Right atrium auricular region (tissue), 2 donors: ENCODE measurements at regions not wholly inside any gene's neighbourhood (a gene's known extent, or its start where the extent isn't known, plus 50 kb on each side); places are given as distances from the start of the nearest gene placed in this dataset.

Experiments
- DNase-seq: peaks from one replicate; pipeline ENCODE4 v3.0.0-alpha.2; 2019; ENCODE audit warnings: low spot score
- H3K27ac ChIP-seq, 2 donors: fragments of 200-600 bp; sonication (generic); 1 replicate in 1 of 2; 2 replicates in 1 of 2; pipeline ENCODE4 v1.5.1; 2016 to 2019
- H3K27me3 ChIP-seq, 2 donors: fragments of 200-600 bp; sonication (generic); one replicate each; pipeline versions ENCODE4 v1.5.1 to v1.6.0; 2017 to 2019
- H3K36me3 ChIP-seq: fragments of 200-600 bp; sonication (generic); one replicate; pipeline ENCODE4 v1.5.1; 2016
- H3K4me1 ChIP-seq, 2 donors: fragments of 200-600 bp; sonication (generic); one replicate each; pipeline versions ENCODE4 v1.5.1 to v1.6.0; 2017 to 2019
- H3K4me3 ChIP-seq, 2 donors: fragments of 200-600 bp; sonication (generic); 1 replicate in 1 of 2; 2 replicates in 1 of 2; pipeline ENCODE4 v1.5.1; 2017 to 2019; ENCODE audit warnings: mild to moderate bottlenecking in 1 of 2, moderate library complexity in 1 of 2
- H3K9me3 ChIP-seq, 2 donors: fragments of 200-600 bp; sonication (generic); one replicate each; pipeline ENCODE4 v1.5.1; 2019
- TF ChIP-seq, protein P1 (sequence below), 2 donors: fragments of 200-600 bp; sonication (generic); IDR thresholded peaks; one replicate each; pipeline ENCODE4 v1.5.1; 2019; ENCODE audit warnings: antibody characterized with exemption in 2 of 2

DNA sequence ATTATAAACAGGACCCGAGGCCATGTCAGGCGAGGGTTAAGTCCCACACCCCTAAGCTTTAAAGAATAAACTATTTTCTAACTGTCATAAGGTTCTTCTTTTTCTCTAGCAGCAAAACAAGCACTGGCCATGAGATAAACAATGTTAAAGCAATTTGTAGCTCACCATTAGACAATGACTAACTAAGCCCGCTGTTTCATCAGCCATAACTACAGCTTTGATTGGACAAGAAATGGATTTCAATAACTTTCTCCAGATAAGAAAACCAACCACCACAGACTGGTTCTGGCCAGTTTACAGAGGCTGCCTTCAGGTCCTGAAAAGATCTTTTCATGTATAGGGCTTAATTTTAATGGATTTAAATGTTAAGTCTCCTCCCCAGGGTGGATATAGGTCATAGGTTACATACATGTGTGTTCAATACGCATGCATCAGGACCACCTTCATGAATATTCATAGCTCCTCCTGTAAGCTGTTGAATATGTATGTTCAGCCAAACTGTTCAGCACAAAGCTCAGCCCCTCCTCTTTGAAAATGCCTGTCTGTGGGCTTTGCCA lies 108.7 kb upstream of the RAB6C start:
- no peak for DNase-seq
- H3K9me3 ChIP-seq: no peaks in the 10 kb centered on the region
- TF ChIP-seq, protein P1, sequence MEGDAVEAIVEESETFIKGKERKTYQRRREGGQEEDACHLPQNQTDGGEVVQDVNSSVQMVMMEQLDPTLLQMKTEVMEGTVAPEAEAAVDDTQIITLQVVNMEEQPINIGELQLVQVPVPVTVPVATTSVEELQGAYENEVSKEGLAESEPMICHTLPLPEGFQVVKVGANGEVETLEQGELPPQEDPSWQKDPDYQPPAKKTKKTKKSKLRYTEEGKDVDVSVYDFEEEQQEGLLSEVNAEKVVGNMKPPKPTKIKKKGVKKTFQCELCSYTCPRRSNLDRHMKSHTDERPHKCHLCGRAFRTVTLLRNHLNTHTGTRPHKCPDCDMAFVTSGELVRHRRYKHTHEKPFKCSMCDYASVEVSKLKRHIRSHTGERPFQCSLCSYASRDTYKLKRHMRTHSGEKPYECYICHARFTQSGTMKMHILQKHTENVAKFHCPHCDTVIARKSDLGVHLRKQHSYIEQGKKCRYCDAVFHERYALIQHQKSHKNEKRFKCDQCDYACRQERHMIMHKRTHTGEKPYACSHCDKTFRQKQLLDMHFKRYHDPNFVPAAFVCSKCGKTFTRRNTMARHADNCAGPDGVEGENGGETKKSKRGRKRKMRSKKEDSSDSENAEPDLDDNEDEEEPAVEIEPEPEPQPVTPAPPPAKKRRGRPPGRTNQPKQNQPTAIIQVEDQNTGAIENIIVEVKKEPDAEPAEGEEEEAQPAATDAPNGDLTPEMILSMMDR (IDR thresholded peaks at IDR 0.05): no peak
- no peaks in the 10 kb centered on the region for H3K27me3 ChIP-seq
- no peak overlapping the region for H3K4me3 ChIP-seq
- H3K27ac ChIP-seq: no peak overlapping the region
- H3K36me3 ChIP-seq: no peaks in the 10 kb centered on the region
- no peaks in the 10 kb centered on the region for H3K4me1 ChIP-seq

DNA sequence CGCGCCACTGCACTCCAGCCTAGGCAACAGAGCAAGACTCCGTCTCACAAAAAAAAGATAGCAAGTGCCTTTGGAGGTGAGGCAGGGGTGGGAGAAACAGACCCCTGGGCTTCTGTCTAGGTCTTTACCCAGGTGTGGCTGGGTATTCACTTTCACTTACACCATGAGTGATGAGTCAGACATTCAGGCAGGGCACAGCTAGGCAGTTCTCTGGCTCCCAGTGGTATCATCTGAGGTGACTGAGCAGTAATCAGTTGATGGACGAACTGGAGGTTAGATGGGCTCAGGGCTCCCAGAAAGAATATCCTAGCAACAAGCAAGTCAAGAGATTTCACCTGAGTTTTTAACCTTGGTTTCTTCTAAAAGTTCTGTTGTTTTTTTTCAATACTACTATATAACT lies 107.0 kb upstream of the RAB6C start:
- TF ChIP-seq, protein P1 (IDR thresholded peaks at IDR 0.05): no peak
- no peak for DNase-seq
- H3K27me3 ChIP-seq: no peaks in the 10 kb centered on the region

DNA sequence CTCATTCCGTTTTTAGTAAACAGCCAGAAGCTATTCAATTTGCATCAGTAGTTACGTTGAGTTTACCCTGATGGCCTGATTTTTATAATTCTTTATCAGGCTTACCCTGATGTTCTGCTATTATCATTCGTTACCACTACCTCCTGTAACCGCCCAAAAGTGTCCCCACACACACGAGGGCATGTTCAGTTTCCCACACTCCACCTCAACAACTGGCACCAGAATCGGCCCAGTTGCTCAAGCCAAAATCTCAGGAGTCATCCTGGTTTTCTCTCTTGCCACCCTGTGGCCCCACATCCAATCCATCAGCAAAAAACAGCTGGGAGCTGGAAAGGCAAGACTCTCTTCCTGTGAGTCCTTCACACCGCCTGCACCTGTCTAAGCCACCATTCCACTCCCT lies 102.9 kb upstream of the RAB6C start:
- Histone ChIP-seq H3K4me1 (peaks cover 0 to 15% of the 10 kb centered on the region in 2 donors), H3K9me3 (no peaks in the 10 kb centered on the region), H3K36me3 (no peaks in the 10 kb centered on the region), H3K27me3 (no peaks in the 10 kb centered on the region), H3K27ac (peak overlapping the region; percentile 64 to 80), H3K4me3 (peak overlapping the region in 1 of 2 donors; percentile 71)
- DNase-seq: peak; percentile 34
- TF ChIP-seq, protein P1 (IDR thresholded peaks at IDR 0.05): no peak

More for the DNA sequence above, 107.0 kb upstream of the RAB6C start:
- Histone ChIP-seq H3K9me3 (no peaks in the 10 kb centered on the region), H3K27ac (no peak overlapping the region), H3K4me1 (peaks cover 0 to 8% of the 10 kb centered on the region in 2 donors), H3K36me3 (no peaks in the 10 kb centered on the region), H3K4me3 (no peak overlapping the region)

DNA sequence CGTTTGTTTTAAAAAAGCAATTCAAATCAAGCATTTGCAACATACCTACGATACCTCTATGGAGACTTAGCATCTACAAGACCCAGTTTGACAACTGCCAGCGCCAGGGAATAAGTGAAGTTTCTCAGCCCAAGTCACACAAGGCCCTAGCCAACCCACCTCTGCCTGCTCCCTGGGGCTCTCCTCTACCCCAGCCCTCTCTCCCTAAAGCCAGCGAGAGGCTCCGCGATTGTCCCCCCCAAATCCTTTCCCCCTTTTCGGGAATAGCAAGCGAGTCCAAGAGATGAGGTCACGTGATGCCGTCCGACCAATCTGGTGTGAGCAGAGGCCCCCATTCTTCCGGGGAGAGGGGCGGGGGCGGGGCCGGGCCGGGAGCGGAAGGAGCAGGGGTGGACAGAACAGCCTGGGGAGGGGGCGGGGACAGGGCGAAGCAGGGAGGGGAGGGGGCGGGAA lies 102.2 kb upstream of the RAB6C start:
- Histone ChIP-seq H3K27me3 (no peaks in the 10 kb centered on the region), H3K4me3 (peak overlapping the region; percentile 71 to 74), H3K27ac (peak overlapping the region; percentile 64 to 80), H3K4me1 (peaks cover 0 to 15% of the 10 kb centered on the region in 2 donors), H3K36me3 (no peaks in the 10 kb centered on the region), H3K9me3 (no peaks in the 10 kb centered on the region)
- TF ChIP-seq, protein P1 (IDR thresholded peaks at IDR 0.05): no peak
- peak; percentile 92 for DNase-seq

DNA sequence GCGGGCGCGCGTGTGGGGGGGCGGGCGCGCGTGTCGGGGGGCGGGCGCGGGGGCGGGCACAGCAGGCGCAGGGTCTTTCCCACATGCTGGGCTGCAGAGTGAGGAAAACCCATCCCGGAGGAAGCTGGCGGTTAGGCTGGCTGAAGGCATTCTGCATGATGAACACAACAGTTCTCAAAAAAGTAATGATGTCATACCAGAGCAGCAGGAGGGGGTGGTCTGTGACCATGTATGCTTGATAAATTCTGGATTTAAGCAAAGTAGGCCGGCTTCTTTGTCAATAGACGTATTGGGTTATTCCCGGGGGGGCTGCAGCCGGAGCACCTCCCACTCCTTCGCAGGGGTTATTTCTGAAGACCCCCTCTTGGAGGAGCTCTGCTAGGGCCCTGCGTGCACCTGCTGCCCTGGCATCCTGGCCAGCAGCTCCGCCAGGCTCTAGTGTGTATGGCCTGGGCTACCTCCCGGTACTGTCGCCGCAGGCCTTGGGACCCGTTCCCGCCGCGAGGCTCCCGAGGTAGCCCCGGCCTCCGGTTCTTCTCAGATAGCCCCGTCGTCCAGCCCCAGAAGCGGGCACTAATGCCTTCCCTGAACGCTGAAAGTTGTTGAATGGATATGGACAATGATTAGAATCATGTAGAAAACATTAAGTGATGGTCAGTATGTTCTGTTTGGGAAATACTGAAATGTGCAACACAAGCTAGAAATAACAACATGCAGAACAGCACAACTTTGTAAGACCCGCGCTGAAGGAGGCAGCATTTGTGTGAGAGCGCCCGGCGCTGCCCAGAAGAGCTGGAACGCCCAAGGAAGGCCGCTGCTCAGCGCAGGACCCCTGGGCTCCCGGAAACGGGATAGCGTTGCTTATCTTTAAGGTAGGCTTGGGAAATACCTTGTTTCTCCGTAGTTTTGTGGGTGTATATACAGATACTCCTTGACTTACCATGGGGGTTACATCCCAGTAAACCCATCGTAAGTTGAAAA lies 101.4 kb upstream of the RAB6C start:
- peak overlapping the region; percentile 51 to 71 for H3K27ac ChIP-seq
- H3K4me1 ChIP-seq: peaks cover 0 to 15% of the 10 kb centered on the region in 2 donors
- H3K4me3 ChIP-seq: peak overlapping the region; percentile 71 to 74
- no peaks in the 10 kb centered on the region for H3K27me3 ChIP-seq
- TF ChIP-seq, protein P1 (IDR thresholded peaks at IDR 0.05): no peak
- no peaks in the 10 kb centered on the region for H3K9me3 ChIP-seq
- peak; percentile 61 for DNase-seq
- no peaks in the 10 kb centered on the region for H3K36me3 ChIP-seq
